Uterus (tissue), 2 donors: ENCODE measurements at regions not wholly inside any gene's neighbourhood (a gene's known extent, or its start where the extent isn't known, plus 50 kb on each side); places are given as distances from the start of the nearest gene placed in this dataset.

Experiments used
- POLR2A ChIP-seq, 2 donors: fragments of 450-650 bp; IDR thresholded peaks; one replicate each; pipeline ENCODE4 v1.6.1; 2016; ENCODE audit warnings: antibody characterized with exemption in 2 of 2, mild to moderate bottlenecking in 1 of 2, moderate library complexity in 1 of 2
- TF ChIP-seq, protein P1 (sequence below), 4 experiments: fragments of 200-600 bp in 2 of 4; fragments of 450-650 bp in 2 of 4; sonication (generic) in 2 of 4; IDR thresholded peaks; one replicate each; pipeline ENCODE4 v1.5.1; 2016 to 2019; ENCODE audit warnings: antibody characterized with exemption in 4 of 4, mild to moderate bottlenecking in 2 of 4, moderate library complexity in 1 of 4

DNA sequence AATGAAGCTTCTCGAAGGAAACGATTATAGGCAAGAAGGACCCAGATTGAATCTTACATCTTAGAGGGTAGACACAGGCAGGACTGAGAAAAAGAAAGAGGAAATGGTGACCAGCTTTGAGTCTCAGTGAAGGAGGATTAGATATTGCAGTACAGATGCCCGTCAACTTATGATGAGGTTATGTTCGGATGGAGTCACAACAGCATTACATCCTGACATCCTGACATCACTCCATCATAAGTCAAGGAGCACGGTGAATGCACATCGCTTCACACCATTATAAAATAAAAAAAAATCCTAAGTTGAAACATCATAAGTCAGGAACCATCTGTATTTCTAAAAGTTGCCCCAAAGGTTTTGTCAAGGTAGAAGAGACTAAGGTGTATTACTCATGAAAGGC lies 312.3 kb upstream of the PLXNA2 start:
- TF ChIP-seq POLR2A (IDR thresholded peaks at IDR 0.05): no peak
- TF ChIP-seq, protein P1, sequence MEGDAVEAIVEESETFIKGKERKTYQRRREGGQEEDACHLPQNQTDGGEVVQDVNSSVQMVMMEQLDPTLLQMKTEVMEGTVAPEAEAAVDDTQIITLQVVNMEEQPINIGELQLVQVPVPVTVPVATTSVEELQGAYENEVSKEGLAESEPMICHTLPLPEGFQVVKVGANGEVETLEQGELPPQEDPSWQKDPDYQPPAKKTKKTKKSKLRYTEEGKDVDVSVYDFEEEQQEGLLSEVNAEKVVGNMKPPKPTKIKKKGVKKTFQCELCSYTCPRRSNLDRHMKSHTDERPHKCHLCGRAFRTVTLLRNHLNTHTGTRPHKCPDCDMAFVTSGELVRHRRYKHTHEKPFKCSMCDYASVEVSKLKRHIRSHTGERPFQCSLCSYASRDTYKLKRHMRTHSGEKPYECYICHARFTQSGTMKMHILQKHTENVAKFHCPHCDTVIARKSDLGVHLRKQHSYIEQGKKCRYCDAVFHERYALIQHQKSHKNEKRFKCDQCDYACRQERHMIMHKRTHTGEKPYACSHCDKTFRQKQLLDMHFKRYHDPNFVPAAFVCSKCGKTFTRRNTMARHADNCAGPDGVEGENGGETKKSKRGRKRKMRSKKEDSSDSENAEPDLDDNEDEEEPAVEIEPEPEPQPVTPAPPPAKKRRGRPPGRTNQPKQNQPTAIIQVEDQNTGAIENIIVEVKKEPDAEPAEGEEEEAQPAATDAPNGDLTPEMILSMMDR (IDR thresholded peaks at IDR 0.05): no peak
